OCI-LY3 (cell line): ENCODE measurements at regions not wholly inside any gene's neighbourhood (a gene's known extent, or its start where the extent isn't known, plus 50 kb on each side); places are given as distances from the start of the nearest gene placed in this dataset.
A peak's percentile ranks its signal among the peaks of the same experiment; 100 is the strongest.

ENCODE experiments used
- H2AFZ ChIP-seq: fragments of 200-600, 300-600 bp; shearing (Covaris generic); 2 replicates; pipeline ENCODE4 v1.6.0; 2014; ENCODE audit warnings: antibody characterized with exemption, low read depth, low read length
- H3K27ac ChIP-seq: fragments of 200-600, 300-600 bp; sonication (generic); 2 replicates; pipeline ENCODE4 v1.5.1; 2014; ENCODE audit warnings: mild to moderate bottlenecking, low read length, moderate library complexity, mixed read lengths
- H3K27me3 ChIP-seq: fragments of 200-600, 300-600 bp; sonication (generic); 2 replicates; pipeline ENCODE4 v1.6.1; 2014; ENCODE audit warnings: low read depth, low read length, mixed read lengths
- H3K36me3 ChIP-seq: fragments of 200-600, 300-600 bp; sonication (generic); replicated peaks from 2 replicates; pipeline ENCODE3; 2014; ENCODE audit warnings: low read depth, low read length, mixed read lengths
- H3K4me1 ChIP-seq: fragments of 300-600, 200-600 bp; sonication (generic); 2 replicates; pipeline ENCODE4 v1.6.1; 2014; ENCODE audit warnings: low read length, mixed read lengths
- H3K4me2 ChIP-seq: fragments of 200-600, 300-600 bp; sonication (generic); 2 replicates; pipeline ENCODE4 v1.6.1; 2014; ENCODE audit warnings: low read length, mixed read lengths
- H3K4me3 ChIP-seq: fragments of 300-600, 200-600 bp; sonication (generic); 2 replicates; pipeline ENCODE4 v1.5.1; 2014; ENCODE audit warnings: antibody characterized with exemption, mild to moderate bottlenecking, low read length, moderate library complexity
- H3K79me2 ChIP-seq: fragments of 300-600, 200-600 bp; shearing (Covaris generic); 2 replicates; pipeline ENCODE4 v1.6.1; 2014; ENCODE audit warnings: mild to moderate bottlenecking, low read length, mixed read lengths
- H3K9ac ChIP-seq: fragments of 300-600, 200-600 bp; shearing (Covaris generic); 2 replicates; pipeline ENCODE4 v1.6.0; 2014; ENCODE audit warnings: mild to moderate bottlenecking, low read length, moderate library complexity
- H3K9me3 ChIP-seq: fragments of 200-600, 300-600 bp; shearing (Covaris generic); 2 replicates; pipeline ENCODE4 v1.6.1; 2014; ENCODE audit warnings: low read length, mixed read lengths; ENCODE audit not compliant: insufficient read depth
- H4K20me1 ChIP-seq: fragments of 200-600, 300-600 bp; sonication (generic); 2 replicates; pipeline ENCODE4 v1.6.1; 2016; ENCODE audit warnings: low read length, mixed read lengths; ENCODE audit not compliant: insufficient read depth
- EZH2phosphoT487 ChIP-seq: fragments of 200-600 bp; shearing (Covaris generic); IDR thresholded peaks from 2 replicates; pipeline ENCODE4 v1.6.1; 2018; ENCODE audit warnings: antibody characterized with exemption, mixed run types, low read depth
- TF ChIP-seq, protein P1 (sequence below): fragments of 200-600, 300-600 bp; sonication (generic); IDR thresholded peaks from 2 replicates; pipeline ENCODE4 v1.5.1; 2014; ENCODE audit warnings: antibody characterized with exemption, low read length, low read depth

DNA sequence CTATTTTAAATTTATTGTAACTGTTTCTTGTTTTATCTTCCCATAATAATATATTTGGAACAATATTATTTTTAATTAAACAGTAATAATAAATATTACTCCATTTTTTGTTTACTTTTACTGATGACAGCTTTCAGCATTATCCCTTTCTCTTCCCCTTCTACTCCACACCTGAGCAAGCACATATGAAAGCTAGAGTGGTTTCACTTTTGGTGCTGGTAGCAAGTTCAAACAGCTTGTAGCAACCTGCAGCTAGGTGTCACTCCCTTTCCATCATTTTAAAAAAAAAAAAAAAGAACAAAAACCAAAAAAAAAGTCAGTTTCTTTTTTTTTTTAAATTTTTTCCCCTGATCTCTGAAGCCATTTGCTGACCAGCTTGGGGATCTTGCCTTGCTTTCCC, 801.8 kb downstream of the CCDC85A start:
- H3K9ac ChIP-seq, result no peak overlapping the region
- no peak overlapping the region for H3K4me2 ChIP-seq
- H3K36me3 ChIP-seq, result no peaks in the 10 kb centered on the region
- no peak overlapping the region for H3K4me3 ChIP-seq
- H3K9me3 ChIP-seq, result no peaks in the 10 kb centered on the region; the same call in 1 of the 2 replicates
- TF ChIP-seq, protein P1, sequence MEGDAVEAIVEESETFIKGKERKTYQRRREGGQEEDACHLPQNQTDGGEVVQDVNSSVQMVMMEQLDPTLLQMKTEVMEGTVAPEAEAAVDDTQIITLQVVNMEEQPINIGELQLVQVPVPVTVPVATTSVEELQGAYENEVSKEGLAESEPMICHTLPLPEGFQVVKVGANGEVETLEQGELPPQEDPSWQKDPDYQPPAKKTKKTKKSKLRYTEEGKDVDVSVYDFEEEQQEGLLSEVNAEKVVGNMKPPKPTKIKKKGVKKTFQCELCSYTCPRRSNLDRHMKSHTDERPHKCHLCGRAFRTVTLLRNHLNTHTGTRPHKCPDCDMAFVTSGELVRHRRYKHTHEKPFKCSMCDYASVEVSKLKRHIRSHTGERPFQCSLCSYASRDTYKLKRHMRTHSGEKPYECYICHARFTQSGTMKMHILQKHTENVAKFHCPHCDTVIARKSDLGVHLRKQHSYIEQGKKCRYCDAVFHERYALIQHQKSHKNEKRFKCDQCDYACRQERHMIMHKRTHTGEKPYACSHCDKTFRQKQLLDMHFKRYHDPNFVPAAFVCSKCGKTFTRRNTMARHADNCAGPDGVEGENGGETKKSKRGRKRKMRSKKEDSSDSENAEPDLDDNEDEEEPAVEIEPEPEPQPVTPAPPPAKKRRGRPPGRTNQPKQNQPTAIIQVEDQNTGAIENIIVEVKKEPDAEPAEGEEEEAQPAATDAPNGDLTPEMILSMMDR, result peak; percentile 35
- no peak for TF ChIP-seq EZH2phosphoT487
- H3K27me3 ChIP-seq, result no peaks in the 10 kb centered on the region
- H4K20me1 ChIP-seq, result no peaks in the 10 kb centered on the region
- H3K27ac ChIP-seq, result no peak overlapping the region
- H2AFZ ChIP-seq, result no peak overlapping the region
- no peaks in the 10 kb centered on the region for H3K79me2 ChIP-seq
- H3K4me1 ChIP-seq, result no peaks in the 10 kb centered on the region

DNA sequence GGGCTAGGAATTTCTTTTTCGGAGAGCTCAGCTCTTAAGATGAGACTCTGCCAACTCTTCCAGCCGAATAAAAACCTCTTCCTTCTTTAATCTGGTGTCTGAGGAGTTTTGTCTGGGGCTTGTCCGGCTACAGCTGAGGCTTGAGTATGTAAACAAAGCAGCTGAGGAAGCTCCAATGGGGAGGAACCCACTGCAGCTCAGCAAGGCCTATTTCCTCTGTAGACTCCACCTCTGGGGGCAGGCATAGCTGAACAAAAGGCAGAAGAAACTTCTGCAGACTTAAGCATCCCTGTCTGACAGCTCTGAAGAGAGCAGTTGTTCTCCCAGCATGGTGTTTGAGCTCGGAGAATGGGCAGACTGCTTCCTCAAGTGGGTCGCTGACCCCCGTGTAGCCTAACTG, 838.7 kb downstream of the CCDC85A start:
- Histone ChIP-seq H3K9me3 (no peaks in the 10 kb centered on the region), H3K4me3 (no peak overlapping the region), H3K36me3 (no peaks in the 10 kb centered on the region), H3K9ac (no peak overlapping the region), H3K4me1 (no peaks in the 10 kb centered on the region), H4K20me1 (no peaks in the 10 kb centered on the region), H3K79me2 (no peaks in the 10 kb centered on the region), H3K4me2 (no peak overlapping the region), H3K27ac (no peak overlapping the region), H3K27me3 (no peaks in the 10 kb centered on the region), H2AFZ (no peak overlapping the region)
- TF ChIP-seq EZH2phosphoT487, result no peak
- TF ChIP-seq, protein P1, result no peak

DNA sequence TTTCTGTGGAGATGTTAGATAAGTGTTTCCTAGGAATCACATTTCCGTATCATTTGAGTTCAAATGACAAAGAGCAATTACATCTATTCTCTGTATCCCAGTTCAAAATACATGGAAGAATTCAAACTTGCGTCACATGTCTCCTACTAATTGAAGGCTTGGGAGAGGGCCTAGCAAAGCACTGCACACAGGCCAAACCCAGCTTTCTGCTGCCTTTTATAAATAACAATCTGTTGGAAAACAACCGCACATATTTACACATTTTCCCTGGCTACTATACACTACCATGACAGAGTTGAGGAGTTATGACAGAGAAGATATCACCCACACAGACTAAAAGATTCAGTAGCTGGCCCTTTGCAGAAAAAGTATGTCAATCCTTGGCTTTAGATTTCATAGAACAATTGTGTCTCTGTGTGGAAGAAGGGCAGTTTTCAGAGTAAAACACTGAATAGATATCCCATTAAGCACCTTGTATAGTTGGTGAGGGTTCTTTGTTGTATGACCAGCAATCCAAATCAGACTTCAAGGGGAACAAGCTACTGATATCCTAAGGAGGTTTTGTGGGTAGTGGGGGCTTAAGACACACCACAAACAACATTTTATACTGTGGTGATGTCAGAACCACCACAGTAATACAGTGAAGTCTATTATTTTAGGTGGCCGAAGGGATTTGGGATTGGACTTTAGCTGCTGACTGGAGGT, 861.3 kb downstream of the CCDC85A start:
- Histone ChIP-seq H3K9ac (no peak overlapping the region), H3K79me2 (no peaks in the 10 kb centered on the region), H3K4me1 (no peaks in the 10 kb centered on the region), H3K4me3 (no peak overlapping the region), H3K27ac (no peak overlapping the region), H4K20me1 (no peaks in the 10 kb centered on the region), H3K36me3 (no peaks in the 10 kb centered on the region), H2AFZ (no peak overlapping the region), H3K9me3 (no peaks in the 10 kb centered on the region), H3K27me3 (no peaks in the 10 kb centered on the region), H3K4me2 (no peak overlapping the region)
- TF ChIP-seq, protein P1, result no peak
- no peak for TF ChIP-seq EZH2phosphoT487

DNA sequence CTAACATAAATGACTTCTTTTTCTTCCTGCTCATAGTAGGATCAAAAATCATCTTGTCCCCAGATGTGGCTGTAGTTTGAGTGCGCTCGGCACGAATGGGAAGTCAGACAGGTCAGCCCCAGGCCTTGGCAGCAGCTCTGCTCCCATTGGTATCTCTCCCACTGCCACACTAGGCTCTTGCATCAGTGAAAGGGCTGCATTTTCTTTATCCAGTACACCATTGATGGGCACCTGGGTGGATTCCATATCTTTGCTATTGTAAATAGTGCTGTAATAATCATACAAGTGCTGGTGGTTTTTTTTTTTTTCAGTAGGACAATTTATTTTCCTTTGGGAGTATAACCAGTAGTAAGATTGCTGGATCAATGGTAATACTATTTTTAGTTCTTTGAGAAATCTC, 865.5 kb downstream of the CCDC85A start:
- Histone ChIP-seq H3K27me3 (no peaks in the 10 kb centered on the region), H3K27ac (no peak overlapping the region), H3K4me3 (no peak overlapping the region), H3K79me2 (no peaks in the 10 kb centered on the region), H3K4me1 (no peaks in the 10 kb centered on the region), H2AFZ (no peak overlapping the region), H3K4me2 (no peak overlapping the region), H4K20me1 (no peaks in the 10 kb centered on the region), H3K9ac (no peak overlapping the region), H3K9me3 (no peaks in the 10 kb centered on the region), H3K36me3 (no peaks in the 10 kb centered on the region)
- no peak for TF ChIP-seq EZH2phosphoT487
- TF ChIP-seq, protein P1, result no peak
